ENCODE measurements at regions not wholly inside any gene's neighbourhood (a gene's known extent, or its start where the extent isn't known, plus 50 kb on each side); places are given as distances from the start of the nearest gene placed in this dataset.

DNA sequence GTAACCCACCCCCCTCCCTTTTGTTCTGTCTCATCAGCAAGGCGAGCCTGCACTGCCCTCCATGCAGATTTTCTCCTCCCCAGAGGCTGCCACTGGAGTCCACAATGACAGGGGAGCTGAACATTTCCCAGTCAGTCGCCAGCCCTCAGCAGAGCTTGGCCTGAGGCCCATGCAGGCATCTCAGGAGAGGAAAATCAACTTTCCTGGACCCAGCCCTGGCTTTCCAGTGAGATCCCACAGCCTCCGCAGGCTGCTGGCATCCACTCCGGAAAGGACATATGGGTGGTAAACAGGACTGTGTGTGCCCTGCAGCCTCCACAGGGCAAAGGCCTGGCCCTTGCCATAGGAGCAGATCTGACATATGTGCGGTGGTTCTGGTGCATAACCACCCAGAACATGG lies 253.8 kb downstream of the TNS1 start:
- no peak for DNase-seq (ENCODE audit: low spot score)

DNA sequence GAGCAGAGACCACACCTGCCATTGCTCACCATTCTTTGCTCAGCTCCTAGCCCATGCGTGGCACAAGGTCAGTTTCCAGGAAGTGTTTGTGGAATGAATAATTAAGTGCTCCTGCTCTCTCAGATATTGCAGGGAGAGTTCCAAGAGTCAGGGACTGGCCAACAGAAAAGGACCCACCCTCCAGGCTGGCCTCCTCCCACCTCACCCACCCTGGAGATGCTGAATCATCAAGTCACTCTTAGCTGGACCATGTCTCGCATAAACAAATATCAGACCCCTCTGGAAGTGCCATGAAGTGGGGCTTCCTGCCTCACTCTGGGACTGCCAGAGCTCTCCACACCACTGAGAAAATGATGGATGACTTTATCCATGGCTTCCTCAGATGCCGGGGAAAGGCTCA lies 256.0 kb downstream of the TNS1 start:
- no peak for DNase-seq (ENCODE audit: low spot score)

DNA sequence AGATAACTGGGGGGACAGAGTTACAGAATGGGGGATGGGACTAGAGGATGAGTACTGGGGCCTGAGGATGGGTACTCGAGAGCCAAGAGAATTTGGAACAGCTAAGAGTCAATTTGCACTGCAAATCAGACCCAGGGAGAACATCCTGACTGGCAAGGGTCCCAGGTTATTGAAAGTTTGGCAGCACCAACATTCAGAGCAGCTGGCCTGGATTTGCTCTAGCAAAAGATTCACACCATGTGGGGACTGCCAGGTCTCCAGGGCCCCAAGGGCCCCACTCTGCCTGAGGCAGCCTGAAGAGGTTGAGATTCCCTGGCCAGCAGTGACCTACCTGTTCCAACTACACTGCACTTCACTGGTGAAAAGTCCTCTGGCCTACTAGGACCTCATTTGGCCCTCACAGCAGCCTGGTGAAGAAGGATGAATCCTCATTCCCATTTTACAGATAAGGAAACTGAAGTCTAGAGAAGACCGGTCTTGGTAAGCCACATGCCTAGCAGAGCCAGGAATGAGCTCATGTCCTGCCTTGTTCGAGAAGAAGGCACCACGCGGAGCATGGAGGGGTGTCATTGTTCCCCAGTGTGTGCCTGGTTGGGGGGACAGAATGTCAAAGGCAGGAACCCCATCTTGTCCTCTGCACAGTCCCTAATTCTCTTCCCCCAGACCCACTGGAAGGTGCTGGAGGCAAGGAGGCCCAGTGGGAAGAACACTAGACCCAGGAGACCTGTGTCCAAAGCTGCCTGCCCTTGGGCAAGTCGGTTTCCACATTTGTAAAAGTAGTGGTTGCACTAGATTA lies 258.6 kb downstream of the TNS1 start:
- DNase-seq (ENCODE audit: low spot score), result no peak

DNA sequence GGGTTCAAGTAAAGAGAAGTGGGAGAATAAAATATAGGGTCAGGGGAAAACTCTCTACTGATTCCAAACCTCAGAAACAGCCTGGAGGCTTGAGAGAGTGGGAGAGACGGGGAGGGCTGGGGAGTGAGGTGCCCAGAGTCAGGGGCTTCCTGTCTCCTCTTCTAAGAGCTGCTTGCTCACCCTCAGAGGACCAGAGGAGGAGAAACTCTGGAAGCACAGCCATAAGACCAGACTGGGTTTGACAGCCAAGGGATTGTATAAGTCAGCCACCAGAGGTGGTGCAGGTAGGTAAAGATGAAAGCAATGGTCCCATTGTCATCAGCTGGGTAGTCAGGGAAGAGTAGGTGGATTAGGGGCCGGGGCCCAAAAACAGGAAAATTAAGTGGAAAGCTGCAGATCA lies 259.4 kb downstream of the TNS1 start:
- DNase-seq (ENCODE audit: low spot score), result no peak

DNA sequence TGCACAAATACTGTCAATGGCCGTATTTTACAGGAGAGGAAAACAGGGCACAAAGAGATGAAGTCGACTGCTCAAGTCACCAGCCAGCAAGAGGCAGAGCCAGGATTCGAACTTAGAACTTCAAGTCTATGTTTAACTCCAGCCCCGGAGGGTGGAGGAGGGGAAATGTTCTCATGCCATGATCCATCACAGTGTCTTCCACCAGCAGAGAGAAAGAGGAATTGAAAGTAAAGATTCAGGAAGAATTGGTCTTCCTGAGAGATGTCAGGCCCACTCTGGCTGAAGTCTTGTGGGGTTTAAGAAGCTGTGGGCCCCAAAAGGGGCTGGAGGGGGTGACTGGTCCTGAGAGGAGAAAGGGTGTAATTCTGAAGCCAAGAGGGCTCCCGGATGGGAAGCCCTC lies 260.0 kb downstream of the TNS1 start:
- no peak for DNase-seq (ENCODE audit: low spot score)

DNA sequence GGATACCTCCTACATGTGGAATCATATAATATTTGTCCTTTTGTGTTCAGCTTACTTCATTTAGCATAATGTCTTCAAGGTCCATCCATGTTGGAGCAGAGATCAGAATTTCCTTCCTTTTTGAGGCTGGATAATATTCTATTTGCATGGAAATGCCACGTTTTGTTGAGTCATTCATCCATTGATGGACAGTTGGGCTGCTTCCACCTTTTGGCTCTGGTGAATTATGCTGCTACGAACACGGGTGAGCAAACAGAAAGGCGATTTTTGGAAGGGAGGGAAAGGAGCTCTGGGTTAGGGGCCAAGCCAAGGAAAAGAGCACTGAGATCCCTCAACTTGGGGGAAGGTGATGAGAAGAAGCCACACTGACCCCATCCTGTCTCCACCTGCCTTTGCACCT lies 260.5 kb downstream of the TNS1 start:
- no peak for DNase-seq (ENCODE audit: low spot score)

DNA sequence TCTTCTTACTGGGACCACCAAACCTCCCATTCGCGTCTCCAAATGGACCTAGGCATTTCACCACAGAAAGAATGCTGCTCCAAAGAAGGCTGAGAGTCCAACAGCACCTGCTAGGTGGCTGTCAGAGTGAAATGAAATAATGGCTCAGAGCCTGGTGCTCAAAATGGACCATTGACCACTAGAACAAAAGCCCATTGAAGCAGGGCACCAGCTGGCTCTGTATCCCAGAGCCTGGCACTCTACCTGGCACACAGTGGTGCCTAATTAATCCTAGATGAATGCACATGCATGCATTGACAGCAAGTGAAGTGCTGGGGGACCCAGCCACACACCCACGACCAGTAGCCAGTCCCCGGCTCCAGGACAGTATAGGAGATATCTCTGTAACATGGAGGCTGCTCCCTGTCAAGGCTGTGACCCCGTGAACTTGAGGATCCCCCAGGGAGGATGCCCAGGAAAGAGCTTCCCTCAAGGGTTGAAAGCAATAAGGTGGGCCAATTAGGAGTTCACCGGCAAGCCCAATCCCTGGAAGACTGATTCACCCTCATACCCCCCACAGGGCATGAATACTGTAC lies 261.3 kb downstream of the TNS1 start:
- DNase-seq (ENCODE audit: low spot score), result no peak

DNA sequence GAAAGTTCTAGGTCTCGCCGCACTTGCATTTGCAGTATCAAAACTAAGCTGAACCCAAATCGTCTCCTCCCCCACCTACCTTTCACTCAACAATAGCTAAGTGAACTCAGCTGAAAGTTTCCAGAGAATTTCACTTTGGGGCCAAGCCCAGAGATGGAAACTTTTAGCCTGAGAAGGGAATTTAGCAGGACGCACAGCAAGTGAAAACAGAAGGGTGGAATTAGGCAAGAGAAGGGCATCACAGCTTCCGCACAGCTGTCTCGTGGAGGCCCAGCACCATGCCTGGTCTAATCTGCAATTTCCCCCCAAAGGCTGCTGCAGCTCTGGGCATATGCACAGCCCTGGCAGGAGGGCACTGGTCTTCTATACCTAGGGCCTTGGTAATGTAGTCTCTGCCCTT lies 262.0 kb downstream of the TNS1 start:
- no peak for DNase-seq (ENCODE audit: low spot score)

DNA sequence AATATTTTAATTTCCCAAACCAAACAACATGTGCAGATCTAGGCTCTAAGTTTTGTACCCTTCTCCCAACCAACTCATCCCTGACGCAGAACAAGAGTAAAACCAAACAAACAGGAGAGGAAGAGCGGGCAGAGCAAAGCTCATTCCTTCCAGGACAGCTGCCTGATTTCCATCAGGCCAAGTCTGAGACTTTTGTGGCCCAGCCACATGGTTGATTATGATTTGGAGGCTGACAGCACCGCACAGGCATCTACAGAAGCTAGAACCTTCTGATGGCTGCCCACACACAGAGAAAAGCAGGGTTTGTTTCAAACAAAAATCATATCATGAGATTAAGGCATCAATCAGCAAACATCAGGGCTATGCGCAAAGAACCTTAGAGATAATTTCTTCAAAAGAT lies 262.6 kb downstream of the TNS1 start:
- DNase-seq (ENCODE audit: low spot score), result no peak

DNA sequence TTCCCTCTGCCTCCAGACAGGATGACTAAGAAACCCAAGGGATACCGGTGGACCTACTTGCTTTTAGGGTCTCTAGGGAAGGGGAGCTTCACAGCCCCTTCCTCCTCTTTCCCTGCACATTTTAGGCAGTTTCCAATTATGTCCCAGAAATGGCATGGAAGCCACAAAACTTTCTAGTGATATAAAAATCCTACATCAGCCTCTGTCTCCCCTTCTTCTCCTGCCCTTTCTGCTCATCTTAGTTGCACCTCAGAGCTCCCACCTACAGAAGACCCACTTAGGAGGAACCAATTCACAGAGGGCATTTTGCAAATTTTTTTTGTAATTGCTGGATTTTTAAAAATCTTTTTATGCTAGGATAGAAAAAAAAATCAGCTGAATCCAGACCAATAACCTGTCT lies 263.1 kb downstream of the TNS1 start:
- no peak for DNase-seq (ENCODE audit: low spot score)

DNA sequence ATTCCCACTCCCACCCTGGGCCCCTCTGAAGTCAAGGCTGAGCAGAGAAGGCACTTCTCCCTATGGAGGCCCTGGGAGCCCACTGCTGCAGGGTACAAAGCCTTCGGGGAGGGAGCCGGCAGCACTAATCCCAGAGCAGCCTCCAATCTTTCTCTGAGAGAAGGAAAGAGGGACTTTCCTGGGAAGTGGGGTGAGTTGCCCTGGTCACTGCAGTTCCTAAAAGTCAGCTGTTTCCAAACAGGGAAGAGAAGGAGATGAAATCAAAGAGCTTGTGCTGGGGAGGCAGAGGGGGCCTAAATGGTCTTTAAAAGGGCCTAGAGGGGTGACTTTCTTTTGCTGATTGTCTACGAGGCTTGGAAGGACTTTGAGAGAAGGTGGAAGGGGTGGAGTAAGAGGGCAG lies 264.7 kb downstream of the TNS1 start:
- DNase-seq (ENCODE audit: low spot score), result no peak

DNA sequence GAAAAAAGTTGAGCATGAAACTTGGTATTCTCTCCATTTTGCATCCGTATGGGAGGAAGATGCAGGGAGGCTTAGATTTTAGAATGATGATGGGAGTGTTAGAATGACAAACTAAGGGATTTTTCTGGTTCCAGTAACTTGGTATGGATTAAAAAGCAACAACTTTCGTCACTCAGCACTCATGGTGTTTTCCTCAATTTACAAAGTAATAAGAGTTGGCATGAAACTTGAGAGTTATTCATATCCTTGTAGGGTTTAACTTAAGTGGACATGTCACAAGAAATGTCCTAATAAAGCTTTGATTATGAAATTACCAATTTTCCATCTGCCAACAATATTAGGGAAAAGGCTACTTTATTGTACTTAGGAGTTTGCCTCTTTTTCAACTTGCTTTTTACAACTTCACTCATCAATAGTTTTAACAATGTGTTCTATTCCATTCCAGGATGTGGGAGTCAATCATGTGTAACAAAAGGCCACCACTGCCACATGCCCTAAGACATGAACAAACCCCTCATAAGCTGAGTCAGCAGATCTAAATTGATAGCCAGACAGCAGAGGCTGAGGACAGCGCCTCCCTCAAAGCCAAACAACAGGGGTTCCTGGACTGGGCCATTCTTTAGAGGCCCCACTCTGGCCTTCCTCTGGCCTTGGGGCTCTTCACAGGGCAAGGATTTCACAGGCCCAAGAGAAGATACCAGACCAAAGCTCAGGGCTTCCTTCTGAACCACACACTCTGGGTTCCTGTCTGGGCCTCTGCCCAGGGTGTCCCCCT lies 265.8 kb downstream of the TNS1 start:
- DNase-seq (ENCODE audit: low spot score), result no peak

DNA sequence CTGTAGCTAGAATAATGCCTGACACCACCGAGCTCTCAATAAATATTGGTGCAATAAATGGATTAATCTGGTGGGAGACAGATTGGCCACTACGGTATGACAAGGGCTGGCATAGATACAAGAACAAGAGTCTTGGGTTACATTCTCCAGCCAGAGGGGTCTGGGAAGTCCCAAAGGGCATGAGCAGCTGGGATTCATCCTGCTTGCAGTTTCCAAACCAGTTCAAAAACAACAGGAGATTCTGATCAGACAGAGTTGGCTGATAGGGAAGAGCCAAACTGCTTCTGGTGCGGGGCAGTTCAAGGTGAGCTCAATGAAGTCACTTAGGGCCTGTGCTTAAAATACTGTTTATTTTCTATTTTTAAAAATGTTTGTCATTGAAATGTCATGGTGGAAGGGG lies 266.9 kb downstream of the TNS1 start:
- no peak for DNase-seq (ENCODE audit: low spot score)

DNA sequence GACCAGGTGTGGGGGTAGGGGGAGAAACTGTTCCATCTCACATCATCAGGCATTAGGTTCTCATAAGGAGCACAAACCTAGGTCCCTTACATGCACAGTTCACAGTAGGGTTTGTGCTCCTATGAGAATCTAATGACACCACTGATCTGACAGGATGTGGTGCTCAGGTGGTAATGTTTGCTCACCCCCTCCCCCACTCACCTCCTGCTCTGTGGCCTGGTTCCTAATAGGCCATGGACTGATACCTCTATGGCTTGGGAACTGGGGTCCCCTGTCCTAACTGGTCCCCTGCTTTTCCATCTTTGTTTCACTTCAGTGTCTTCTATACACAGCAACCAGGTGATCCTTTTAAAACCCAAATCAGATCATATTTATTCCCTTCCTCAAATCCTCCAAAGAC lies 267.8 kb downstream of the TNS1 start:
- DNase-seq (ENCODE audit: low spot score), result no peak

DNA sequence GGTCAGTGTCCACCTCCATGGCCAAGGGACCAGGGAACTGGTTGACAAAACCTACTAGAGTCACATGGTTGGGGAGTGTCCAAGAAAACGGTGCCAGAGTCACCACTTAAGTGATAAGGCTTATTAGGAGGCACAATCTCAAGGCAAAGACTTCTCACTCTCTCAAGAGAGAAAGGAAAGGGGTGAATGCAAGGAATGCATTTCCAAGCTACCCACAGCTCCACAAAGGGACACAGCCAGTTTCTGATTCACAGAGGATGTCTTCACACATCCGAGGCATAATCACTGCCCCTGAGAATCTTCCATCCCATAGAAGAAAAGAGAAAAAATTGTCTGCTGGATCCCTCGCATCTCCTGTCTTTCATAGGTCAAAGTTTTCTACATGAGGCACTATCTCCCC lies 269.3 kb downstream of the TNS1 start:
- no peak for DNase-seq (ENCODE audit: low spot score)

DNA sequence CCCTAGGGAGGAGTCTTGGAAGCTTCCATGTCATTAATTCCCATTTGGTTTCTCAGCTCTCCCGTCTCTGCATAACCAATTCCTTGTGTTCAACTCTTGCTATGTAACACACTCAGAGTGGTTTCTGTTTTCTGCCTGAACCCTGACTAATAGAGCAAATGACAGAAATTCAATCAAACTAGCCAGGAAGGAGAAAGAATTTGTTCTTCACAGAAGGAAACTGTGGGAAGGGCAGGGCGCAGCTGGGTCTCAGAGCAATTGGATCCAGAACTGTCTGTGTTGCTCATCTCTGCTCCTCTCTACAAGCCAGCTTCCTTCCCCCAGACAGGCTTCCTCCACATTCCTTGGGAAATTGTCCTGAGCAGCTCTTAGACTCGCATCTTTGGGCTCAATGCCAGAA lies 269.8 kb downstream of the TNS1 start:
- DNase-seq (ENCODE audit: low spot score), result no peak

DNA sequence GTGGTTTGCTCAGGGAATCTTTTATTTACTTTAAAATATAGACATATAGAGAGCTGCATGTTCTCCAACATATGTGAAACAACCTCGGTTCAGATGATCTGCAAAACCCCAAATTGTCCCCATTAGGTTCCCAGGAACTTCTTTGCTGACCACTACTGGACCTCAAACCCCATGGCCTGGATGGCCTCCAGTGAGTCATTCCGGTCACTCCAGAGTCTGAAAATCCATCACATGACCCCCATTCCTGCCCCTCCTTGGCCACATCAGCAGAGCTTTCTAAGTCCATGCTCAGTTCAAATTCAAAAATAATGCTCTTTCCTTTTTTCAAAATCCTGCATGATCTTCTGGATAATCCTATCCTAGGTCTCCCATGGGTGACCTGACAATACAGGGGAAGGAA lies 271.0 kb downstream of the TNS1 start:
- DNase-seq (ENCODE audit: low spot score), result no peak

DNA sequence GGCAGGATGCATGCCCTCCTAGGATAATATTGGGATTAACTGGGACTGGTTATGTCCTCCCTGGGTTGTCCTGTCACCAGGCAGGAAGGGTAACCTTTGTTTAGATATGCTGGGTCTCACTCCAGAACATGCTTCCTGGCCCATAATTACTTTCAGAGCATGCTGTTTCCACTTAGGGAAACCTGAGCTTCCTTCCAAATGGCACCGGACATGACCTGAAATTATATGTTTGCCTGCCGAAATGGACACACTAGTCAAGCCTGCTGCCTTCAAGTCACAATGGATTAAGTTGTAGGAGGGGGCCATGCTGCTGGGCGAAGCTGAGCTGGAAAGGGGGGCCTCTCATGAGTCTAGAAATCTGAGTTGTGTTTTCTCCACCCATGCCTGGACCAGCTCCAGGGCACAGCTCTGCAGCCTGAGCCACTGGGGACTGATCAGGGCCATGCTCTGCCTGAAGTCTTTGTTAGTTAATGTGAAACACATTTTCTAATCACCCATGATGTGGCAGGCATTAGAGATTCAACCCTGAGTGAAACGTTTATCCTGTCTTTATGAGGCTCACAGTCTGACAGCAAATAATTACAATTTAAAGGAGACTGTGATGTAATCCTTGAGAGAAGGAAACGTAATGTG lies 273.3 kb downstream of the TNS1 start:
- DNase-seq (ENCODE audit: low spot score), result no peak

DNA sequence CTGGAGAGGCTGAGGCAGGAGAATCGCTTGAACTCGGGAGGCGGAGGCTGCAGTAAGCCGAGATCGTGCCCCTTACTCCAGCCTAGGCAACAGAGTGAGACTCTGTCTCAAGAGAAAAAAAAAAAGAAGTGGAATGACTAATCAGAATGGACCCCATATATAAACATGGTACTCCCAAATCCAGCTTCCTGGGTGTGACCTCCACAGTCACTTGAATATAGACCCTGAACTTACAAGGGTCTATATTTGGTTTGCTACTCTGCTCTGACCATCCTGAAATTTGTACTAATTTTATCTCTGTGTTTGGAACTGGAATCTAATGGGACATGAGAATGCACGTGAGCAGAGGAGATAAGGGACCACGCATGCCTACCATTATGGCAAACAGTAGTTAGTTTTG lies 275.0 kb downstream of the TNS1 start:
- no peak for DNase-seq (ENCODE audit: low spot score)

DNA sequence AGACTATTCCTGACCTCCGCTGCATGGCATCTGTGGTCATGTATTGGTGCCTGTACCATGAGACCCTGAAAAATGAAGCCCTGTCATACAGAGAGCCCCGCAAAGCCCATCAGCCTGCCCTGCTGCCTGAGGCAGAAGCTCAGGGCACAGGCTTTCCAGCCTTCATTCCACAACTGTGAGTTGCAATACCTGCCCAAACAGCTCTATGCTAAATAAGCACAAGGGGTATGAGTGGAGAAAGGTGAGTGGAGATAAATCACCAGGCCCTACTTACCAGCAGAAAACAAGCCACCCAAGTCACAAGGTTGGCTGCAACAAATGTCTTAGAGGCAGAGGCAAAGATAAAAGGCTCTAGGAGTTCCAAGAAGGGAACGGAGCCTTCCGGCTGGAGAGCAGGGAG lies 277.4 kb downstream of the TNS1 start:
- DNase-seq (ENCODE audit: low spot score), result no peak

DNA sequence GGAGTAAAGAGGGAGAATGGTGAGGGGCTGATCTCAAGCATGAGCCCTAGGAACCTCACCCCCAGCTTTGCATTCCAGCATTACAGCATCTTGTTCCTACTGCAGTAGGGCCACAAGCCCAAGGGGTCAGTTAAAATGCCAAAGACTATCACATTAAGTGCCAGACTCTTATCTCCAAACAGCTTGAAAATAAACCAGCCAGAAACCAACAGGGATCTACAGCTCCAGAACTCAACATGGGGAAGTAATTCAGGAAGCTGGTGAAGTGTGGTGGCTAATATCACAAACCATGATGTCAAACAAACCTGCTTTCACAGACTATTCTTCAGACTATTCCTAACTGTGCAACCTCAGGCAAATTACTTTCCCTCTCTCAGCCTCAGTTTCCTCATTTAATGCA lies 278.3 kb downstream of the TNS1 start:
- no peak for DNase-seq (ENCODE audit: low spot score)

DNA sequence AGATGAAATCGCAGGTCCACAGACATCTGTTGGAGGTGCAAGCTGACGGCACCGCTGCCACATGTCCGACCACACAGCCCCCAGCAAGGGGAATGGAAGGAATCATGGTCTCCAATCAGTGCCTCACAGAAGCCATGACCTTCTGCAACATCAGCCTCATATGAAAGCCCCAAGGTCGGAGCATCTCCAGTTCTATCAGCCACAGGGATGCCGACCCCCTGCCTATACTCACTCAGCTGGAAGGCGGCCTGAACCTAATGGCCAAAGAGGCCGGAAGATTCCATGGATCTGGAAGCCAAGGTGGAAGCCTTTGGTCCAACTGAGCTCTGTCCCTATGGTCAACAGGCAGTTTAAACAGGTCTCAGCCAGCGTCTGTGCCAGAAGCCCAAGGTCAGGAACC lies 278.8 kb downstream of the TNS1 start:
- DNase-seq (ENCODE audit: low spot score), result no peak

DNA sequence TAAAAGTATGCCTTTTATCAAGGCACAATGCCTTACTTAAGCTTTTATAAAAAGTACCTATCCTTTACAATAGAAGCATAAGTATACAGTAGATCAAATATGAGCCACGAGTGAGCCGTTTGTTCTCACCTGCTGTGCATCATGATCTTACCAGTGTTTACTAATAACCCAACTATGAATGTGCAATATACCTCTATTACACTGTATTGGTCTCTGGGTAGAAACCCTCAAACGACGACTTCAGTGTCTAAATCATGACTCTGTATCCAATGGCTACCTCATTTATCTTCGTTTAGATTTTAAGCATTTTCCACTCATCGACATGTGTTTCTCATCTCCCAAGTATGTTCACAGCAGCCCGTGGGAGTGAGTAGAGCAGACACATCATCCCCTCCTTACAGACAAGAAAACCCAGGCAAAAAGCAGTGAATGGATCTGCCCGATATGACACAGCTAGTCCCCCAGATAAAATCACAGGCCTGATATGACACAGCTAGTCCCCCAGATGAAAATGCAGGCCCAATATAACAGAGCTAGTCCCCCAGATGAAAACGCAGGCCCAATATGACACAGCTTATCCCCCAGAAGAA lies 279.8 kb downstream of the TNS1 start:
- DNase-seq (ENCODE audit: low spot score), result no peak

All from activated CD4-positive, alpha-beta T cell treated with anti-CD3 and anti-CD28 coated beads, Interleukin-2, Interleukin-4, amounts not matched to agents 100 ng/mL and 50 ng/mL, durations not matched to agents 16 hours and 8 hours (primary cell).